ENCODE measurements at regions not wholly inside any gene's neighbourhood (a gene's known extent, or its start where the extent isn't known, plus 50 kb on each side); places are given as distances from the start of the nearest gene placed in this dataset.

GRCh38 chr9:75414371-75415160, 326.3 kb downstream of the OSTF1 start:
- TF ChIP-seq CTCF (conservative IDR thresholded peaks at IDR 0.05) = no peak
- no CpG with 5 or more reads among the region's 5 CpGs for WGBS (ENCODE audit: extremely low coverage, insufficient read length, low lambda C conversion rate)

More at GRCh38 chr9:75414371-75415160, 326.3 kb downstream of the OSTF1 start:
- H3K79me1 ChIP-seq (ENCODE audit: insufficient read depth, low read depth, low read length, poor library complexity, severe bottlenecking) = no peaks in the 10 kb centered on the region
- Mint-ChIP-seq H3K4me3 (no peak overlapping the region), H3K27ac (no peak overlapping the region), H3K27me3 (ENCODE audit: low read depth) (no peaks in the 10 kb centered on the region), H3K36me3 (ENCODE audit: insufficient read depth in 1 of 3, low read depth in 3 of 3) (no peaks in the 10 kb centered on the region), H3K9me3 (no peaks in the 10 kb centered on the region; a peak in 1 of 5 replicates), H3K4me1 (peaks cover 15 to 17% of the 10 kb centered on the region in 2 experiments)
- no peak overlapping the region for H3K4ac ChIP-seq (ENCODE audit: low read depth, low read length)
- peaks cover 7% of the 10 kb centered on the region; the same call in 1 of the 2 replicates for H3K4me1 ChIP-seq (ENCODE audit: insufficient read depth, low read length)
- H3K23ac ChIP-seq (ENCODE audit: insufficient read length, low read depth, low read length) = no peak overlapping the region
- H3K79me2 ChIP-seq (ENCODE audit: insufficient read depth, low read length) = 0 out of 2 replicates have a peak, but pooled peaks cover 2% of the 10 kb centered on the region
- H2BK5ac ChIP-seq (ENCODE audit: insufficient read length, low read length) = no peak overlapping the region
- H3K14ac ChIP-seq (ENCODE audit: insufficient read depth, low read length) = no peak overlapping the region
- H3K18ac ChIP-seq (ENCODE audit: insufficient read length, low read depth, low read length) = no peak overlapping the region
- no peak overlapping the region for H3K27ac ChIP-seq (ENCODE audit: insufficient read length, low read depth, low read length)
- H4K20me1 ChIP-seq (ENCODE audit: control insufficient read depth, insufficient read depth, insufficient read length) = no peaks in the 10 kb centered on the region
- H2BK15ac ChIP-seq (ENCODE audit: low read depth, low read length) = no peak overlapping the region
- H4K8ac ChIP-seq (replicated peaks; ENCODE audit: insufficient read length, low read depth, low read length) = no peak overlapping the region
- H3K56ac ChIP-seq (ENCODE audit: insufficient read length, low read depth, low read length) = no peak overlapping the region
- H4K5ac ChIP-seq (ENCODE audit: insufficient read length, low read depth, low read length) = no peak overlapping the region
- no peak for DNase-seq
- H3T11ph ChIP-seq (ENCODE audit: low read length) = no peak overlapping the region
- no peaks in the 10 kb centered on the region for H3K27me3 ChIP-seq (ENCODE audit: insufficient read depth, low read length)
- no peak overlapping the region for H3K4me2 ChIP-seq (ENCODE audit: insufficient read depth, insufficient read length, low read length)
- H2BK12ac ChIP-seq (ENCODE audit: insufficient read length, low read depth, low read length) = no peak overlapping the region
- H2AK5ac ChIP-seq (ENCODE audit: insufficient read length, low read length) = no peak overlapping the region
- H2AFZ ChIP-seq (ENCODE audit: low read length) = no peak overlapping the region
- no peak overlapping the region for H2BK20ac ChIP-seq (ENCODE audit: low read depth, low read length, poor library complexity, severe bottlenecking)
- H4K91ac ChIP-seq (ENCODE audit: insufficient read length, low read depth, low read length) = no peak overlapping the region
- H3K9me3 ChIP-seq (ENCODE audit: control insufficient read depth, low read depth, low read length) = no peaks in the 10 kb centered on the region
- H3K9ac ChIP-seq (ENCODE audit: extremely low read depth, insufficient read length, low read length) = no peak overlapping the region
- H3K23me2 ChIP-seq (ENCODE audit: insufficient read length, low read depth, low read length, poor library complexity, severe bottlenecking) = no peaks in the 10 kb centered on the region
- H2BK120ac ChIP-seq (ENCODE audit: low read depth, low read length, poor library complexity, severe bottlenecking) = no peak overlapping the region

All from H9 (cell line).